ENCODE measurements at regions not wholly inside any gene's neighbourhood (a gene's known extent, or its start where the extent isn't known, plus 50 kb on each side); places are given as distances from the start of the nearest gene placed in this dataset.

- WGBS, 3 donors, result 68 to 73% (median 70%) methylated on average over 2 of the region's 2 CpGs
Observed at GRCh38 chr14:100955201-100955600, 51.7 kb upstream of the RTL1 start.

GRCh38 chr14:100962494-100962893 is 59.0 kb upstream of the RTL1 start:
- WGBS, 3 donors, result 0 to 47% (median 0%) methylated on average over 1 of the region's 1 CpG
- no peak overlapping the region for H3K27ac ChIP-seq (ENCODE audit: low read depth, low read length)

More at GRCh38 chr14:100955201-100955600, 51.7 kb upstream of the RTL1 start:
- H3K27ac ChIP-seq (ENCODE audit: low read depth, low read length), result no peak overlapping the region

- 86 to 92% (median 91%) methylated on average over 8 of the region's 8 CpGs for WGBS, 3 donors
Observed at GRCh38 chr14:100965296-100965695, 61.8 kb upstream of the RTL1 start.

GRCh38 chr14:100967178-100967577 is 63.7 kb upstream of the RTL1 start:
- no peak overlapping the region for H3K27ac ChIP-seq (ENCODE audit: low read depth, low read length)
- 76 to 84% (median 77%) methylated on average over 3 of the region's 3 CpGs for WGBS, 3 donors

More at GRCh38 chr14:100965296-100965695, 61.8 kb upstream of the RTL1 start:
- no peak overlapping the region for H3K27ac ChIP-seq (ENCODE audit: low read depth, low read length)

- no peak overlapping the region for H3K27ac ChIP-seq (ENCODE audit: low read depth, low read length)
- 72 to 78% (median 77%) methylated on average over 2 of the region's 2 CpGs for WGBS, 3 donors
Observed at GRCh38 chr14:100967930-100968329, 64.4 kb upstream of the RTL1 start.

GRCh38 chr14:100972118-100972897 is 68.8 kb upstream of the RTL1 start:
- H3K27ac ChIP-seq (ENCODE audit: low read depth, low read length), result no peak overlapping the region
- 89 to 90% (median 90%) methylated on average over 8 of the region's 8 CpGs for WGBS, 3 donors

GRCh38 chr14:100975671-100976070 is 72.1 kb upstream of the RTL1 start:
- no peak overlapping the region for H3K27ac ChIP-seq (ENCODE audit: low read depth, low read length)
- WGBS, 3 donors, result 87 to 92% (median 89%) methylated on average over 2 of the region's 2 CpGs

GRCh38 chr14:100979079-100979478 is 75.6 kb upstream of the RTL1 start:
- WGBS, 3 donors, result 57 to 76% (median 68%) methylated on average over 3 of the region's 3 CpGs
- H3K27ac ChIP-seq (ENCODE audit: low read depth, low read length), result no peak overlapping the region

GRCh38 chr14:100979780-100980179 is 76.3 kb upstream of the RTL1 start:
- H3K27ac ChIP-seq (ENCODE audit: low read depth, low read length), result no peak overlapping the region
- WGBS, 3 donors, result 76 to 91% (median 78%) methylated on average over 3 of the region's 3 CpGs

GRCh38 chr14:100980823-100981222 is 77.3 kb upstream of the RTL1 start:
- no peak overlapping the region for H3K27ac ChIP-seq (ENCODE audit: low read depth, low read length)
- WGBS, 3 donors, result 87 to 94% (median 91%) methylated on average over 3 of the region's 3 CpGs

GRCh38 chr14:100981809-100982208 is 78.3 kb upstream of the RTL1 start:
- no peak overlapping the region for H3K27ac ChIP-seq (ENCODE audit: low read depth, low read length)
- WGBS, 3 donors, result 83 to 89% (median 85%) methylated on average over 3 of the region's 3 CpGs

- WGBS, 3 donors, result 84 to 91% (median 86%) methylated on average over 4 of the region's 4 CpGs
Observed at GRCh38 chr14:100982353-100982752, 78.8 kb upstream of the RTL1 start.

GRCh38 chr14:100982762-100983161 is 79.2 kb upstream of the RTL1 start:
- H3K27ac ChIP-seq (ENCODE audit: low read depth, low read length), result no peak overlapping the region
- WGBS, 3 donors, result 83 to 85% (median 83%) methylated on average over 6 of the region's 6 CpGs

More at GRCh38 chr14:100982353-100982752, 78.8 kb upstream of the RTL1 start:
- H3K27ac ChIP-seq (ENCODE audit: low read depth, low read length), result no peak overlapping the region

- 92 to 96% (median 94%) methylated on average over 5 of the region's 5 CpGs for WGBS, 3 donors
Observed at GRCh38 chr14:100983710-100984109, 80.2 kb upstream of the RTL1 start.

GRCh38 chr14:100988011-100988410 is 84.5 kb upstream of the RTL1 start:
- no peak overlapping the region for H3K27ac ChIP-seq (ENCODE audit: low read depth, low read length)
- WGBS, 3 donors, result 75 to 88% (median 85%) methylated on average over 1 of the region's 1 CpG

More at GRCh38 chr14:100983710-100984109, 80.2 kb upstream of the RTL1 start:
- no peak overlapping the region for H3K27ac ChIP-seq (ENCODE audit: low read depth, low read length)

GRCh38 chr14:100988411-100988900 is 84.9 kb upstream of the RTL1 start:
- H3K27ac ChIP-seq (ENCODE audit: low read depth, low read length), result no peak overlapping the region
- 73 to 94% (median 82%) methylated on average over 5 of the region's 5 CpGs for WGBS, 3 donors

- no peak overlapping the region for H3K27ac ChIP-seq (ENCODE audit: low read depth, low read length)
- 95 to 96% (median 95%) methylated on average over 4 of the region's 4 CpGs for WGBS, 3 donors
Observed at GRCh38 chr14:100988956-100989355, 85.4 kb upstream of the RTL1 start.

- 86 to 93% (median 92%) methylated on average over 1 of the region's 1 CpG for WGBS, 3 donors
Observed at GRCh38 chr14:100989924-100990323, 86.4 kb upstream of the RTL1 start.

GRCh38 chr14:100994082-100994481 is 90.6 kb upstream of the RTL1 start:
- no peak overlapping the region for H3K27ac ChIP-seq (ENCODE audit: low read depth, low read length)
- WGBS, 3 donors, result 75 to 83% (median 76%) methylated on average over 5 of the region's 5 CpGs

More at GRCh38 chr14:100989924-100990323, 86.4 kb upstream of the RTL1 start:
- no peak overlapping the region for H3K27ac ChIP-seq (ENCODE audit: low read depth, low read length)

All from adipose tissue (tissue), 3 donors.